KOPT-K1 (cell line): ENCODE measurements at regions not wholly inside any gene's neighbourhood (a gene's known extent, or its start where the extent isn't known, plus 50 kb on each side); places are given as distances from the start of the nearest gene placed in this dataset.

ENCODE experiments used
- H3K27ac ChIP-seq: fragments of 200-600 bp; sonication (generic); 2 replicates; pipeline ENCODE4 v1.5.1; 2016; ENCODE audit warnings: antibody characterized with exemption, mild to moderate bottlenecking, low read depth, low read length; ENCODE audit not compliant: poor library complexity, severe bottlenecking
- H3K36me3 ChIP-seq: fragments of 200-600 bp; sonication (generic); 2 replicates; pipeline ENCODE4 v1.5.1; 2017; ENCODE audit warnings: antibody characterized with exemption, mild to moderate bottlenecking, low read length, moderate library complexity; ENCODE audit not compliant: insufficient read depth
- H3K9me3 ChIP-seq: fragments of 200-600 bp; sonication (generic); 2 replicates; pipeline ENCODE4 v1.5.1; 2017; ENCODE audit warnings: antibody characterized with exemption, low read length, mild to moderate bottlenecking; ENCODE audit not compliant: insufficient read depth, poor library complexity, severe bottlenecking

- no peaks in the 10 kb centered on the region for H3K36me3 ChIP-seq
- H3K9me3 ChIP-seq = peaks cover 15% of the 10 kb centered on the region
- no peak overlapping the region for H3K27ac ChIP-seq
Measured at GRCh38 chr2:145495590-145495989, 975.7 kb upstream of the ZEB2 start.

- Histone ChIP-seq H3K9me3 (peaks cover 15% of the 10 kb centered on the region), H3K27ac (no peak overlapping the region), H3K36me3 (no peaks in the 10 kb centered on the region)
Measured at GRCh38 chr2:145494441-145494840, 974.5 kb upstream of the ZEB2 start.

GRCh38 chr2:145488571-145488970 is 968.7 kb upstream of the ZEB2 start:
- Histone ChIP-seq H3K9me3 (peaks cover 15% of the 10 kb centered on the region), H3K27ac (no peak overlapping the region), H3K36me3 (no peaks in the 10 kb centered on the region)

- no peak overlapping the region for H3K27ac ChIP-seq
- no peaks in the 10 kb centered on the region for H3K36me3 ChIP-seq
- H3K9me3 ChIP-seq = no peaks in the 10 kb centered on the region
Measured at GRCh38 chr2:145484448-145485097, 964.7 kb upstream of the ZEB2 start.

- Histone ChIP-seq H3K27ac (no peak overlapping the region), H3K36me3 (no peaks in the 10 kb centered on the region), H3K9me3 (no peaks in the 10 kb centered on the region)
Measured at GRCh38 chr2:145483854-145484253, 963.9 kb upstream of the ZEB2 start.

- no peak overlapping the region for H3K27ac ChIP-seq
- H3K36me3 ChIP-seq = no peaks in the 10 kb centered on the region
- H3K9me3 ChIP-seq = no peaks in the 10 kb centered on the region
Measured at GRCh38 chr2:145481334-145481922, 961.5 kb upstream of the ZEB2 start.

GRCh38 chr2:145464866-145465265 is 944.9 kb upstream of the ZEB2 start:
- Histone ChIP-seq H3K9me3 (no peaks in the 10 kb centered on the region), H3K27ac (no peak overlapping the region)

GRCh38 chr2:145460112-145460511 is 940.2 kb upstream of the ZEB2 start:
- Histone ChIP-seq H3K27ac (no peak overlapping the region), H3K36me3 (no peaks in the 10 kb centered on the region), H3K9me3 (peaks cover 4% of the 10 kb centered on the region)

More at GRCh38 chr2:145464866-145465265, 944.9 kb upstream of the ZEB2 start:
- no peaks in the 10 kb centered on the region for H3K36me3 ChIP-seq

- H3K36me3 ChIP-seq = no peaks in the 10 kb centered on the region
- H3K9me3 ChIP-seq = no peaks in the 10 kb centered on the region
- no peak overlapping the region for H3K27ac ChIP-seq
Measured at GRCh38 chr2:145431181-145431951, 911.4 kb upstream of the ZEB2 start.

GRCh38 chr2:145423809-145424208 is 903.9 kb upstream of the ZEB2 start:
- Histone ChIP-seq H3K27ac (no peak overlapping the region), H3K36me3 (no peaks in the 10 kb centered on the region), H3K9me3 (peaks cover 23% of the 10 kb centered on the region)

GRCh38 chr2:145422576-145422975 is 902.7 kb upstream of the ZEB2 start:
- no peak overlapping the region for H3K27ac ChIP-seq

GRCh38 chr2:145421841-145422240 is 901.9 kb upstream of the ZEB2 start:
- Histone ChIP-seq H3K36me3 (no peaks in the 10 kb centered on the region), H3K9me3 (peaks cover 23% of the 10 kb centered on the region), H3K27ac (no peak overlapping the region)

More at GRCh38 chr2:145422576-145422975, 902.7 kb upstream of the ZEB2 start:
- Histone ChIP-seq H3K36me3 (no peaks in the 10 kb centered on the region), H3K9me3 (peaks cover 23% of the 10 kb centered on the region)

- Histone ChIP-seq H3K27ac (no peak overlapping the region), H3K36me3 (no peaks in the 10 kb centered on the region), H3K9me3 (peaks cover 10% of the 10 kb centered on the region)
Measured at GRCh38 chr2:145416640-145417039, 896.7 kb upstream of the ZEB2 start.

- no peaks in the 10 kb centered on the region for H3K36me3 ChIP-seq
- H3K9me3 ChIP-seq = peaks cover 5% of the 10 kb centered on the region
- H3K27ac ChIP-seq = no peak overlapping the region
Measured at GRCh38 chr2:145415151-145415550, 895.2 kb upstream of the ZEB2 start.

- H3K27ac ChIP-seq = no peak overlapping the region
Measured at GRCh38 chr2:145413261-145414030, 893.5 kb upstream of the ZEB2 start.

More at GRCh38 chr2:145413261-145414030, 893.5 kb upstream of the ZEB2 start:
- Histone ChIP-seq H3K36me3 (no peaks in the 10 kb centered on the region), H3K9me3 (peaks cover 5% of the 10 kb centered on the region)
